Adipocyte (in vitro differentiated cells): ENCODE measurements at regions not wholly inside any gene's neighbourhood (a gene's known extent, or its start where the extent isn't known, plus 50 kb on each side); places are given as distances from the start of the nearest gene placed in this dataset.

Experiments
- DNase-seq: peaks from one replicate; pipeline ENCODE4 v3.0.0-alpha.2; 2015; ENCODE audit warnings: low read depth
- H3K27me3 ChIP-seq: replicated peaks from 2 replicates; pipeline ENCODE4 v1.7.0; 2013; ENCODE audit warnings: mild to moderate bottlenecking, low read length, moderate library complexity; ENCODE audit not compliant: control insufficient read depth, insufficient read depth
- H3K36me3 ChIP-seq: 2 replicates; pipeline ENCODE4 v1.7.0; 2013; ENCODE audit warnings: low read length, mild to moderate bottlenecking, moderate library complexity; ENCODE audit not compliant: control insufficient read depth, insufficient read depth, severe bottlenecking
- H3K4me1 ChIP-seq: 2 replicates; pipeline ENCODE4 v1.7.0; 2013; ENCODE audit warnings: mild to moderate bottlenecking, low read length, moderate library complexity; ENCODE audit not compliant: control insufficient read depth, insufficient read depth
- H3K4me3 ChIP-seq: 2 replicates; pipeline ENCODE4 v1.7.0; 2013; ENCODE audit warnings: mild to moderate bottlenecking, low read length, moderate library complexity
- H3K9ac ChIP-seq: 2 replicates; pipeline ENCODE4 v1.7.0; 2013; ENCODE audit warnings: mild to moderate bottlenecking, low read length, moderate library complexity
- H3K9me3 ChIP-seq: 2 replicates; pipeline ENCODE4 v1.7.0; 2013; ENCODE audit warnings: mild to moderate bottlenecking, low read length, moderate library complexity; ENCODE audit not compliant: control insufficient read depth

DNA sequence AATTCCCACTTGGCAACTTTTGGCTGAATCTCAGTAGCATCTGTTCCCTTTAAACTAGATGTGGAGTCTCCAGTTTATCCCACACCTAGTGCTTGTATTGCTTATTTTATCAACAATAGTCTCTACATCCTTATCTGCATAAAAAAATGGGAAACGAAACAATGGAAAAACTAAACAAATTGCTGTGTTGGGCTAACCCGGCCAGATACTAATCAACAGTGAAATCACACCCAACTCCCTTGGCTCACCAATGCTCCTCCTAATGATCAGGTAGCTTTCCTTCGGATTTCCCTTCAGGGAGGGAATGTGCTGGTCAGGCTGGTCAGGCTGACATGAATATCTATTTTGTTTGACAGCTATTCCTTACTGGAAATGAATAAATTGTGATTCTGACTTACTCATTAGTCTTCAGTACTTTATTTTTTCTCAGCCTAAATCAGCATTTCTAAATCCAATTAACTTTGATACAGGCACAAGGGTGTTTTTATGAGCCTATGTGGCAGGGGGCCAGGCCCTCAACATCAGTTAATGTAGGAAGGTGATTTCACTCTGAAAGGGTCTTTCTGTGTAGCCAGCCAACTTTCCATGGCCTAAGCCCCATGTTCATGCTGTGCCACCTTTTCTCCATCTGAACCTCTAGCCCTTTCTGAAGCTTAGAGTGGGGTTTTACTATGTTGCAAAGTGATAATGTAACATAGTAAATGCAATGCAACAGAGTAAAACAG is 170.5 kb upstream of the NPSR1 start:
- no peak for DNase-seq
- Histone ChIP-seq H3K36me3 (no peaks in the 10 kb centered on the region), H3K4me3 (no peak overlapping the region), H3K4me1 (no peaks in the 10 kb centered on the region), H3K9ac (no peak overlapping the region), H3K9me3 (peaks cover 2% of the 10 kb centered on the region), H3K27me3 (no peaks in the 10 kb centered on the region)

DNA sequence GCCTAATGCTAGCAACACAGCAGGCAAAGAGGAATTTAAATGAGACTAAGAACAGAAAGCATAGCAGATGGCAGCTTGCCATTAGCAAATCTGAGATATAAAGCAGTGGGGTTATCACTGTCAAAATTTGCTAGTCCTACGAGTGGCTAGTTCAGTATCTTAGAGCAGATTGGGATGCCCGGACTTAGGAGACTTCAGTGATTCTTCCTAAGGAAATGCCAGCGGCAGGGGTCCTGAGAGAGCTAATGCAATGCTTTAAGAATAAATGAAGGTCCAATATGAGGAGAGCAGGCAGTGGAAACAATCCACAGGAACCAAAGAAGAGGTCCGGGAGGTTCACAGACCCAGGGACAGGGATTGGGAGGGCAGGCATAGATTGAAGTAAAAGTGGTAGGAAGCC is 169.3 kb upstream of the NPSR1 start:
- H3K9ac ChIP-seq: no peak overlapping the region
- no peak for DNase-seq
- no peak overlapping the region for H3K4me3 ChIP-seq
- H3K9me3 ChIP-seq: peaks cover 2% of the 10 kb centered on the region
- no peaks in the 10 kb centered on the region for H3K36me3 ChIP-seq
- H3K27me3 ChIP-seq: no peaks in the 10 kb centered on the region
- H3K4me1 ChIP-seq: no peaks in the 10 kb centered on the region

DNA sequence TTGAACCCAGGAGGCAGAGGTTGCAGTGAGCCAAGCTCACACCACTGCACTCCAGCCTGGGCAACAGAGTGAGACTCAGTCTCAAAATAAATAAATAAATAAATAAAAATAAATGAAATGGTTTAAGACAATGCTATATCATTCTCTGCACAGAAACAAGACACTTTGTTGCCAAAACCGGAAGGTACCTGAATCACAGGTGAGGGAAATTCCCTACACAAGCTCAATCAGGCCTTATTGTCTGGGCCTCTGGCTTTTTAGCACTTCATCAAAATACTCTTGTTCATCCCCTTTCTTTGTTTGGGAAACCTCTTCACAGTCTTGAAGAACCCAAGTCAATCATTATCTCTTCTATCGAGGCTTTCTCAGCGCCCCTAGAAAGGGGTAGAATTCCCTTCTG is 166.1 kb upstream of the NPSR1 start:
- H3K27me3 ChIP-seq: no peaks in the 10 kb centered on the region
- H3K36me3 ChIP-seq: no peaks in the 10 kb centered on the region
- no peak overlapping the region for H3K4me3 ChIP-seq
- no peaks in the 10 kb centered on the region for H3K9me3 ChIP-seq
- no peak overlapping the region for H3K9ac ChIP-seq
- no peaks in the 10 kb centered on the region for H3K4me1 ChIP-seq
- DNase-seq: no peak

DNA sequence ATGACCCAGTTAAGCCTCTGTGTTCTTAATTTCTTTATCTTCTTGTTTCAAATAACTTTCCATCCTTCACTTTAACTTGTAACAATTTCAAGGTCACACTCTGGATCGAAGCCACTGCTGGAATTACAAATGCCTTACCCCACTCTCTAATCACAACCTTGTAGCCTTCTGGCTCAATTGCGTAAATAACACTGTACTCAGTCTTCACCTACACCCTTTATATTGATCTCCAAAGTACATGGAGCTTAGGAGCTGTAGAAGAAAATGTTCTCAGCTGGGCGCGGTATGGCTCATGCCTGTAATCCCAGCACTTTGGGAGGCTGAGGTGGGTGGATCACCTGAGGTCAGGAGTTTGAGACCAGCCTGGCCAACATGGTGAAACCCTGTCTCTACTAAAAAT is 164.3 kb upstream of the NPSR1 start:
- Histone ChIP-seq H3K4me3 (no peak overlapping the region), H3K27me3 (no peaks in the 10 kb centered on the region), H3K4me1 (no peaks in the 10 kb centered on the region), H3K9ac (no peak overlapping the region), H3K36me3 (no peaks in the 10 kb centered on the region), H3K9me3 (no peaks in the 10 kb centered on the region)
- DNase-seq: no peak

- no peaks in the 10 kb centered on the region for H3K36me3 ChIP-seq
- H3K4me3 ChIP-seq: no peak overlapping the region
- H3K9me3 ChIP-seq: no peaks in the 10 kb centered on the region
- H3K9ac ChIP-seq: no peak overlapping the region
- H3K27me3 ChIP-seq: no peaks in the 10 kb centered on the region
- no peaks in the 10 kb centered on the region for H3K4me1 ChIP-seq
- peak; percentile 4 for DNase-seq
Measured at GRCh38 chr7:34497153-34497777, 160.8 kb upstream of the NPSR1 start.

DNA sequence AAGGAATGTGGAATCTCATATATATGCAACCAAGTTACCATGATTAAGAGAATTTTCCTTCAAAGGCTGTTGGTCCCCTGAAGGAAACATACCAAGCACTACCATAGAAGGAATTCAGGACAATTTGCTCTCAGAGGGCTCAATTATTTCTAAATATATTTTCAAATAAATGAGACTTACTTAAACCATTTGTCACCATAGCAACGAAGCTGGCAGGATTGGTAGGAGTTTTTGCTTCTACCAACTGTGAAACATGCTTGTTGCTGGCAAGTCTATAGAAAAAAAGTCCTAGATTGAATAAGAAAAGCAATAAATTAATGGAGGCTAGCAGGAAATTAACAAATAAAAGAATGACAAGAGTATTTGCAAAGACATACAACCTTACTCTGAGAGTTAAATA is 156.9 kb upstream of the NPSR1 start:
- H3K9me3 ChIP-seq: no peaks in the 10 kb centered on the region
- DNase-seq: no peak
- no peaks in the 10 kb centered on the region for H3K4me1 ChIP-seq
- H3K4me3 ChIP-seq: no peak overlapping the region
- no peaks in the 10 kb centered on the region for H3K27me3 ChIP-seq
- no peak overlapping the region for H3K9ac ChIP-seq
- H3K36me3 ChIP-seq: no peaks in the 10 kb centered on the region

GRCh38 chr7:34507191-34507590 is 150.8 kb upstream of the NPSR1 start:
- peaks cover 4% of the 10 kb centered on the region for H3K4me1 ChIP-seq
- H3K9ac ChIP-seq: no peak overlapping the region
- H3K4me3 ChIP-seq: no peak overlapping the region
- H3K27me3 ChIP-seq: no peaks in the 10 kb centered on the region
- H3K36me3 ChIP-seq: no peaks in the 10 kb centered on the region
- peaks cover 4% of the 10 kb centered on the region for H3K9me3 ChIP-seq
- DNase-seq: no peak

- H3K4me1 ChIP-seq: no peaks in the 10 kb centered on the region
- no peaks in the 10 kb centered on the region for H3K27me3 ChIP-seq
- no peak for DNase-seq
- H3K36me3 ChIP-seq: no peaks in the 10 kb centered on the region
- H3K4me3 ChIP-seq: no peak overlapping the region
- peaks cover 6% of the 10 kb centered on the region for H3K9me3 ChIP-seq
- no peak overlapping the region for H3K9ac ChIP-seq
Measured at GRCh38 chr7:34523226-34523918, 134.6 kb upstream of the NPSR1 start.

DNA sequence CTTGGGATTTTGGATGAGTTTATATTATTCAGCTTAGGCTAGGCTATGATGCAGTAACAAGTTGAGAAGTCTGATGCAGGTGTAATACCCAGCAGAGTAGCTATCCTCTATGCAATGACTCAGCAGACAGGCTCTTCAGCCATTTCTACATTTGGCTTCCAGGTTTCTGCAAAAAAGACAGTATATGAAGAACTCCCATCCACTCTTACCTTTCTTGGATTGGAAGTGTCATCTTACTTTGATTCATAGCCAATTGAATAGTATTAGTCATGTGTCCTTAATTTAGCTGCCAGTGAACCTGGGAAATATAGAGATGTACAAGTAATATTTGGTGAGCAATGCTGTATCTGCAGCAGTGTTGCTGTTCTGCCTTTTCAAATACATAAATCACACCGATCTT is 127.8 kb upstream of the NPSR1 start:
- H3K9me3 ChIP-seq: peaks cover 6% of the 10 kb centered on the region
- H3K27me3 ChIP-seq: no peaks in the 10 kb centered on the region
- no peak for DNase-seq
- no peak overlapping the region for H3K9ac ChIP-seq
- H3K36me3 ChIP-seq: no peaks in the 10 kb centered on the region
- no peak overlapping the region for H3K4me3 ChIP-seq
- no peaks in the 10 kb centered on the region for H3K4me1 ChIP-seq

- DNase-seq: no peak
- Histone ChIP-seq H3K4me3 (no peak overlapping the region), H3K9me3 (peaks cover 48% of the 10 kb centered on the region), H3K4me1 (no peaks in the 10 kb centered on the region), H3K27me3 (no peaks in the 10 kb centered on the region), H3K9ac (no peak overlapping the region), H3K36me3 (no peaks in the 10 kb centered on the region)
Measured at GRCh38 chr7:34539003-34539402, 119.0 kb upstream of the NPSR1 start.

- Histone ChIP-seq H3K4me3 (no peak overlapping the region), H3K36me3 (no peaks in the 10 kb centered on the region), H3K4me1 (no peaks in the 10 kb centered on the region), H3K9ac (no peak overlapping the region), H3K27me3 (no peaks in the 10 kb centered on the region), H3K9me3 (peaks cover 19% of the 10 kb centered on the region)
- DNase-seq: no peak
Measured at GRCh38 chr7:34544621-34545020, 113.4 kb upstream of the NPSR1 start.
